ACHN (cell line): ENCODE measurements at regions not wholly inside any gene's neighbourhood (a gene's known extent, or its start where the extent isn't known, plus 50 kb on each side); places are given as distances from the start of the nearest gene placed in this dataset.
"Not testable (repeated sequence)": the region's sequence is repeated elsewhere in the genome, so short reads cannot be mapped to it uniquely, and the experiment has no call there.

ENCODE experiments used
- DNase-seq: peaks from one replicate; pipeline ENCODE4 v3.0.0-alpha.2; 2015
- in situ Hi-C: cut with HindIII; loops from 2 replicates; pipeline ENCODE4 v1.10.0; 2017; ENCODE audit warnings: low sequenced_read_pairs, low pct_ligation_motif_present, low pct_unique_long_range_greater_than_20kb

GRCh38 chr21:5246416-5246815 is 5275.0 kb upstream of the TPTE start:
- in situ Hi-C loops, DNase-seq: not testable (repeated sequence)

DNA sequence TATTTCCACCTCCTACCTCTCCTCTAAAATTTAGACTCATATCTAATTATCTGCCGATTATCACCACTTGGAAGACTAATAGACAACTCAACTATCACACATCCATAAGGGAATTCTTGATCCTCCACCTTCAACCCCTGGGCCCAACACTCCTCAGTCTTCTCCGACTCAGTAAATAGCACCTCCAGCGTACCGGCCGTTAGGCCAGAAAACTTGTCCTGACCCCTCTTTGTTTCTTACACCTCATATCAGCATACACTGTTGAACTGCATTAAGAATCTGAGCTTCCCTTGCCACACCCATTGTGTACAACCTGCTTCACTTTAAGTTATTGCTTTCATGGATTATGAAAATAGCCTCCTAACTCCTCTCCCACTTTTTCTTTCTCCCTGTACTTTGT is 5274.0 kb upstream of the TPTE start:
- DNase-seq, in situ Hi-C loops: not testable (repeated sequence)

DNA sequence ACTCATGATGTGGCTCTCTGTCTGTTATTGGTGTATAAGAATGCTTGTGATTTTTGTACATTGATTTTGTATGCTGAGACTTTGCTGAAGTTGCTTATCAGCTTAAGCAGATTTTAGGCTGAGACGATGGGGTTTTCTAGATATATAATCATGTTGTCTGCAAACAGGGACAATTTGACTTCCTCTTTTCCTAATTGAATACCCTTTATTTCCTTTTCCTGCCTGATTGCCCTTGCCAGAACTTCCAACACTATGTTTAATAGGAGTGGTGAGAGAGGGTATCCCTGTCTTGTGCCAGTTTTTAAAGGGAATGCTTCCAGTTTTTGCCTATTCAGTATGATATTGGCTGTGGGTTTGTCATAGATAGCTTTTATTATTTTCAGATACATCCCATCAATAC is 5271.3 kb upstream of the TPTE start:
- in situ Hi-C loops, DNase-seq: not testable (repeated sequence)

DNA sequence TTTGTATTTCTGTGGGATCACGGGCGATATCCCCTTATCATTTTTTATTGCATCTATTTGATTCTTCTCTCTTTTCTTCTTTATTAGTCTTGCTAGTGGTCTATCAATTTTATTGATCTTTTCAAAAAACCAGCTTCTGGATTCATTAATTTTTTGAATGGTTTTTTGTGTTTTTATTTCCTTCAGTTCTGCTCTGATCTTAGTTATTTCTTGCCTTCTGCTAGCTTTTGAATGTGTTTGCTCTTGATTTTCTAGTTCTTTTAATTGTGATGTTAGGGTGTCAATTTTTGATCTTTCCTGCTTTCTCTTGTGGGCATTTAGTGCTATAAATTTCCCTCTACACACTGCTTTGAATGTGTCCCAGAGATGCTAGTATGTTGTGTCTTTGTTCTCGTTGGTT is 5270.2 kb upstream of the TPTE start:
- in situ Hi-C loops, DNase-seq: not testable (repeated sequence)

- in situ Hi-C loops, DNase-seq: not testable (repeated sequence)
These were observed 5269.5 kb upstream of the TPTE start for GRCh38 chr21:5251866-5252265.
